HG02678 (cell line): ENCODE measurements at regions not wholly inside any gene's neighbourhood (a gene's known extent, or its start where the extent isn't known, plus 50 kb on each side); places are given as distances from the start of the nearest gene placed in this dataset.
A peak's percentile ranks its signal among the peaks of the same experiment; 100 is the strongest.
"Not testable (repeated sequence)": the region's sequence is repeated elsewhere in the genome, so short reads cannot be mapped to it uniquely, and the experiment has no call there.

ENCODE experiments used
- ATAC-seq: cut with Tn5 transposase; IDR thresholded peaks from one replicate; pipeline ENCODE4 v1.9.1; 2021; ENCODE audit warnings: mild to moderate bottlenecking, moderate library complexity; ENCODE audit not compliant: unreplicated experiment

GRCh38 chr5:125070961-125071360, 324.5 kb upstream of the ZNF608 start:
- no peak for ATAC-seq

GRCh38 chr5:125073090-125073489, 326.7 kb upstream of the ZNF608 start:
- no peak for ATAC-seq

DNA sequence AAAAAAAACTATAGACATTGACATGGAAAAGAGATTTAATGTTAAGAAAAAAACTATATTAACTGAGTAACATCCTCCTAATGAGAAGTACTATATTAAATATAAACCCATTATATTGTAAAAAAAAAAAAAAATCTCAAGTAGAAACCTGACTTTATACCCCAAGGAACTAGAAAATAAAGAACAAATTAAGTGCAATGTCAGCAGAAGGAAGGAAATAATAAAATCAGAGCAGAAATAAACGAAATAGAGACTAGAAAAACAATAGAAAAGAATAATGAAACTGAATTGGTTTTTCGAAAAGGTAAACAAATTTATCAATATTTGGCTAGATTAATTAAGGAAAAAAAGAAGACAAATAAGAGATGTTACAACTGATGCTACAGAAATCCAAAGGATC, 329.1 kb upstream of the ZNF608 start:
- ATAC-seq, result no peak

GRCh38 chr5:125079028-125079427, 332.6 kb upstream of the ZNF608 start:
- not testable (repeated sequence) for ATAC-seq

- no peak for ATAC-seq
Measured at GRCh38 chr5:125081101-125081500, 334.7 kb upstream of the ZNF608 start.

- no peak for ATAC-seq
Measured at GRCh38 chr5:125083981-125084380, 337.5 kb upstream of the ZNF608 start.

- ATAC-seq, result no peak
Measured at GRCh38 chr5:125085797-125086505, 339.5 kb upstream of the ZNF608 start.

- ATAC-seq, result no peak
Measured at GRCh38 chr5:125088522-125089105, 342.2 kb upstream of the ZNF608 start.

GRCh38 chr5:125092138-125092537, 345.7 kb upstream of the ZNF608 start:
- ATAC-seq, result not testable (repeated sequence)

DNA sequence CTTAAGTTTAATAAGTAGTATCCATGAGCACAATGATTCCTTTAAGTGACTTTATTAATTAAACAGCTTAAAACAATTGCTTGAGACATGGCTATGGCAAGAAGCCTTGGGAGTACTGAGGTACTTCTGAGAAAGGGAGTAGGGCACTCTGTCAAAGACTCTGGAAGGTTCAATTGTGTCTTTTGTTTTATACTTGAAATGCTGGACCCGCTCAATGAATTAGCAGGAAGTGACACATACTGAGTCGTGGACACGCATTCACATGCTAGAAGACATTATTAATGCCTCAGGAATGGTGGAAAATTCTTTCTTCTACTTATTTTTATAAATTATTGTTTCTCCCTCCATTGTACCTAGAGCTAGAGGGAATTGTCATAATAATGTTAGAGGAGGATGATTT, 347.3 kb upstream of the ZNF608 start:
- ATAC-seq, result no peak

- no peak for ATAC-seq
Measured at GRCh38 chr5:125100342-125100741, 353.9 kb upstream of the ZNF608 start.

DNA sequence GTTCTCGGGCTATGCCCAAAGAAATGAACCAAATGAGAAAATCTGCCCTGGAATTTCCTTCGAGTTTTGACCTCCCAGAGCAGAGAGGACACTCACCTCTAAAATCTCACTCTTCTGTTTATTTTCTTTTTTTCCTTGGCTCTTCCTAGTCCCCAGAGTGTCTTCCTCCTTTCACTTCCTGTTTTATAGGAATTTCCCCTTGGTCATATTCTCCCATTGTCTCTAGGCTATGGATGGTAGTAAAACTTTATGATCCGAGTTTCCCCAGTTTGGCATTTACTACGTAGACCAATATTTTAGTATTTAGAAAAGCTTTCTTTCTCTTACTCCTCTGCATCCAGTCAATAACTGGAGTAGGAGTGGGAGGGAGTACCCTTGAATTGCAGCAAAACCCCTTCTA, 354.5 kb upstream of the ZNF608 start:
- no peak for ATAC-seq

DNA sequence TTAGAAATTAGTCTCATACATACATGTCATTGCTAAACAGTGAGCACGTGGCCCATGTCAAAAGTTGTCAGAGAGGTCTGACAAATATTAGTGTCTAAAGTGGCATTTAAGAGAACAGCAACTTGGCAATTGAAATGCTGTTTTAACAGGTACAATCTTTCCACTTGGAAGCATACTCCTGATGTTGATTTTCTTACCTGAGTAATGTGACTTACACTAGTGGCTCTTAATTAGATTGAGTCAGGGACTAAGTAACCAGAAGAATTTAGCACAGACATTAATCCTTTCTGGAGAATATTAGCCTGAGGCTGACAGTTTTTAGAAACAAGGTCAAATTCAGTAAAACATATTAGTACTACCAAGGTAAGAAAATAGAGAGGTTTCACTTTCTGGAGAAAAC, 357.0 kb upstream of the ZNF608 start:
- no peak for ATAC-seq

GRCh38 chr5:125106271-125106670, 359.8 kb upstream of the ZNF608 start:
- ATAC-seq, result no peak

GRCh38 chr5:125106881-125107280, 360.4 kb upstream of the ZNF608 start:
- ATAC-seq, result no peak

DNA sequence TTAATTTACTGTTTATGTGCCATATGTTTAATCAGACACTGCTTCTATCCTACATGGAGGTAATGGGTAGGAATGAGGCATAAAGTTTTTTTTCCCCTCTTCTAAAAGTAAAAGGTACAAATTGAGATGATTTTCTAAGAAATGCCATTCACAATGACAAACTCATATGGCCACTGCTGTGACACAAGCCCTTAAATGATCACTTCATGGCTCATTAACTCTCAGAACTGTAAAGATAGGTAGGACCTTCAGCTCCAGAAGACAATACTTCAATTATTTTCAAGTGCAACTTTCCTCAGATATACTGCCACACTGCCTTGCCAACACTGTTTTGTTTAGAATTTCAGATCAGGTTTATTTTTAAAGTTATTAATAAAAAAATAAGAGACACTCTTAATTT, 362.9 kb upstream of the ZNF608 start:
- ATAC-seq, result no peak

DNA sequence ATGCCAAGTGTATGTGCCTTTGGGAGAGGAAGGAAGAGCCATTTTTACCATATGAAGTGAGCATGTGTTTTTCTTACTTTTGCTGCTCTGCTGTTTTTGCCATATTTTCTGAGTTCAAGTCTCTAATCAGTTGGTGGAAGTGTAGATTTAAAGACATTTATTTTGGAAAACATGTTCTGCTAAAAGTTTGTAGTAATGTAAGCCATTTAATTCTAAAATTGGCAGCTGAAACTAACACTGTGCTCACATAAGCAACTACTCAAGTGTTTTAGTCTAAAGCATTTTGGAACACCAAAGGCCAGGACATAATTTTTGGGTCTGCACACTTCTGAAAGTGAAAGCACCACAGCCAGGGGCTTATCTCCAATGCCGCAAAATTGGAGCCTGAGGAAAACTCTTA, 363.4 kb upstream of the ZNF608 start:
- ATAC-seq, result no peak

GRCh38 chr5:125112196-125112595, 365.8 kb upstream of the ZNF608 start:
- ATAC-seq, result no peak

DNA sequence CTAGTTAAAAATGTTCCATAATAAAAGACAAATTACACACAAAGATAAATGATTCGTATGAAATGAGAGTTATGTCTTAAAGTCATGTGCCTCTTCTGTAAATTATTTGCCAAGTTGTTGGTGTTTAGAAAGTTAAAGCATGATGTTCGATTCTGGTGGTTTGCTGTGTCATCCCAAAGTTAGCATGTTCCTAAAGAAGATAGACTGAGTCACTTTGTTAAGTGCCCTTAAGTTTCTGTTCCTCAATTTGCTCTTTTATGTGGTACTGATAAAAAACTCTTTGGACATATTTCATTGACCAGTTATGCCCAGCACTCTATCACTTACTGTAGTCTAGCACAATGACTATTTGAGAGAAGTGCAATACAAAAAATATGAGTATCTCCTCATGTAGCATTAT, 366.9 kb upstream of the ZNF608 start:
- peak; percentile 89 for ATAC-seq

- no peak for ATAC-seq
Measured at GRCh38 chr5:125115195-125115525, 368.7 kb upstream of the ZNF608 start.

GRCh38 chr5:125117566-125117965, 371.1 kb upstream of the ZNF608 start:
- ATAC-seq, result no peak

DNA sequence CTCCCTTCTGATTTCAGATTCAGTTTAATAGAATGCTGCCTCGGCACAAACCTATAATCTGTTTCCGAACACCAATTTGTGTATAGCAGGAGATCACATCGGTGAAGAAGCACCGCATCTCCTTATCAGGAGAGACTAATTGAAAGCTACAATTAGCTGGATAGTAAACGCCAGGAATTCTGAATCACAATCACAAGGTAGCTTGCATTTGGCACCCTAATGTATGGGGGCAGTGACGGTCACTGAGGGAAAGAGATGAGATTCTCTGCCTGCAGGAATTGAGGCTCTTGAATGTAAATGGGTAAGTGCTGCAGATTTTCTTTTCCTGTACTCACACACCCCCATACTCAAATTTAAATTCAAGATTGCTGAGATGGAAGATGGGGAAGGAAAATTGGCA, 373.6 kb upstream of the ZNF608 start:
- no peak for ATAC-seq
